Upper lobe of left lung (tissue), 4 donors: ENCODE measurements at regions not wholly inside any gene's neighbourhood (a gene's known extent, or its start where the extent isn't known, plus 50 kb on each side); places are given as distances from the start of the nearest gene placed in this dataset.
"Not testable (repeated sequence)": the region's sequence is repeated elsewhere in the genome, so short reads cannot be mapped to it uniquely, and the experiment has no call there.

Experiments used
- POLR2A ChIP-seq, 4 donors: fragments of 450-650 bp; IDR thresholded peaks; one replicate each; pipeline ENCODE4 v1.5.1; 2016 to 2017; ENCODE audit warnings: antibody characterized with exemption in 4 of 4, mild to moderate bottlenecking in 2 of 4
- POLR2AphosphoS5 ChIP-seq, 2 donors: sonication (generic); formaldehyde crosslinking; IDR thresholded peaks; one replicate each; pipeline ENCODE4 v1.5.1; 2017; ENCODE audit warnings: antibody characterized with exemption in 2 of 2

- not testable (repeated sequence) for TF ChIP-seq POLR2AphosphoS5, POLR2A (IDR thresholded peaks at IDR 0.05)
Measured at GRCh38 chr2:226280136-226280535, 519.5 kb downstream of the IRS1 start.
